ENCODE measurements at regions not wholly inside any gene's neighbourhood (a gene's known extent, or its start where the extent isn't known, plus 50 kb on each side); places are given as distances from the start of the nearest gene placed in this dataset.

DNA sequence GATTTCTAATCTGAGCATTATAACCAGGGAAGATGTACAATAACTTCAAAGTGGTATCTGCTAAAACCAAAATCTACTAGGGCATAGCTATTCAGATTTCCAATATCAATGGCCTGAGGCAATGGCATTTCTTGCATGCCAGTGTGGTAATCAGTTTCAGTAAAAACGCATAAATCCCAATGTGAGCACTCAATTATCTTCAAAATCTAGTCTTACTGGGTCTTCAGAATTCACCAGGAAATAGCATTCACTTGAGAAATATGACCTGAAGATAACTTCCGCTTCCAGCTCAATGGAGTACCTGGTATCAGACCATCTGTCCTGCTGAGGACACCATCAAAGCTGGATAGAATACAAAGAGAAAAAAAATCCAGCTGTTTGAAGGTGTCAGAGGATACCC, 72.4 kb downstream of the TRIL start:
- H3K4me1 ChIP-seq (ENCODE audit: insufficient read depth, low read length): no peaks in the 10 kb centered on the region
- TF ChIP-seq CTCF (IDR thresholded peaks at IDR 0.05; ENCODE audit: insufficient read depth, low read depth, low read length) (no peak), EZH2 (IDR thresholded peaks at IDR 0.05; ENCODE audit: insufficient read depth, low read length) (no peak)
- H3K9ac ChIP-seq (ENCODE audit: low read length): no peak overlapping the region
- Mint-ChIP-seq H3K27ac (ENCODE audit: unreplicated experiment) (no peak overlapping the region), H3K4me3 (ENCODE audit: unreplicated experiment) (no peak overlapping the region), H3K36me3 (ENCODE audit: low read depth, unreplicated experiment) (no peaks in the 10 kb centered on the region), H3K9me3 (ENCODE audit: unreplicated experiment) (no peaks in the 10 kb centered on the region), H3K4me1 (ENCODE audit: low read depth, unreplicated experiment) (no peaks in the 10 kb centered on the region), H3K27me3 (ENCODE audit: low read depth, unreplicated experiment) (peaks cover 2% of the 10 kb centered on the region)
- no peak overlapping the region for H3K27ac ChIP-seq (ENCODE audit: low read depth, low read length)
- DNase-seq (ENCODE audit: low read depth): no peak
- no peak overlapping the region for H3K4me3 ChIP-seq (ENCODE audit: insufficient read depth, low read depth, low read length)
- no peaks in the 10 kb centered on the region for H3K36me3 ChIP-seq (ENCODE audit: insufficient read depth, low read length)
- H4K20me1 ChIP-seq (ENCODE audit: insufficient read depth, low read length): no peaks in the 10 kb centered on the region
- H3K27me3 ChIP-seq (ENCODE audit: insufficient read depth, low read length): peaks cover 5% of the 10 kb centered on the region
- no peak overlapping the region for H3K4me2 ChIP-seq (ENCODE audit: low read length)
- no peaks in the 10 kb centered on the region for H3K9me3 ChIP-seq (ENCODE audit: insufficient read depth, low read depth, low read length)
- no peaks in the 10 kb centered on the region for H3K79me2 ChIP-seq (ENCODE audit: insufficient read depth, low read length)
- FAIRE-seq: no peak
- H2AFZ ChIP-seq (ENCODE audit: low read depth, low read length): no peak overlapping the region

DNA sequence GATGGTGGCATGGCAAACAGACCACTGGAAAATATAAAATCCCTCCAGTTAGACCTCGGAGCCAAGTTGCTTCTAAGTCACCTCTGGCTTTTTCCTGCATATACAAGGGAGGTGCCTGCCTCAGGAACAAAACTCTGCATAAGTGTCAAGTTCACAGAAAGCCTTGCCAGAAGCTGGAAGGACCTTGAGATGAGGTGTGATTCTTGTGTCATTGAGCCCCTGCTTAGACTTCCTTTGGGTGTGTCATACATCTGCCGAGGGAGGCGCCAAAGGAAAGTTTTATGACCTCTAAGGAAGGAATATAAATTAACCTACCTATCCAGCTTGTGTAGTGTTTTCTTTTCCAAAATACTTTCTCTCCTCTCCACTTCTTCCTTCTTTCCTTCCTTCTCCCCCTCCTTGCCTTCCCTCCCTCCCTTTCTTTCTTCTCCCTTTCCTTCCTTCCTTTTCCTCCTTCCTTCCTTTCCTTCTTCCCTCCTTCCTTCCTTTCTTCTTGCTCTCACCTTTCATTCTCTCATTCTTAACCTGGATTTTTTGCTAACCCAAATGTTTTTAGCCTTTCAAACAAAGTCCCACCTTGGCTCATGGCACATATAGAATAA, 75.2 kb downstream of the TRIL start:
- Mint-ChIP-seq H3K36me3 (ENCODE audit: low read depth, unreplicated experiment) (no peaks in the 10 kb centered on the region), H3K27me3 (ENCODE audit: low read depth, unreplicated experiment) (peaks cover 2% of the 10 kb centered on the region), H3K4me1 (ENCODE audit: low read depth, unreplicated experiment) (no peaks in the 10 kb centered on the region), H3K27ac (ENCODE audit: unreplicated experiment) (no peak overlapping the region), H3K4me3 (ENCODE audit: unreplicated experiment) (no peak overlapping the region), H3K9me3 (ENCODE audit: unreplicated experiment) (no peaks in the 10 kb centered on the region)
- TF ChIP-seq EZH2 (IDR thresholded peaks at IDR 0.05; ENCODE audit: insufficient read depth, low read length) (no peak), CTCF (IDR thresholded peaks at IDR 0.05; ENCODE audit: insufficient read depth, low read depth, low read length) (no peak)
- Histone ChIP-seq H4K20me1 (ENCODE audit: insufficient read depth, low read length) (no peaks in the 10 kb centered on the region), H3K79me2 (ENCODE audit: insufficient read depth, low read length) (no peaks in the 10 kb centered on the region), H3K27ac (ENCODE audit: low read depth, low read length) (no peak overlapping the region), H2AFZ (ENCODE audit: low read depth, low read length) (no peak overlapping the region), H3K36me3 (ENCODE audit: insufficient read depth, low read length) (no peaks in the 10 kb centered on the region), H3K9me3 (ENCODE audit: insufficient read depth, low read depth, low read length) (no peaks in the 10 kb centered on the region), H3K4me2 (ENCODE audit: low read length) (no peak overlapping the region), H3K4me3 (ENCODE audit: insufficient read depth, low read depth, low read length) (no peak overlapping the region), H3K27me3 (ENCODE audit: insufficient read depth, low read length) (peaks cover 5% of the 10 kb centered on the region), H3K9ac (ENCODE audit: low read length) (no peak overlapping the region), H3K4me1 (ENCODE audit: insufficient read depth, low read length) (no peaks in the 10 kb centered on the region)
- DNase-seq (ENCODE audit: low read depth): no peak
- FAIRE-seq: no peak

DNA sequence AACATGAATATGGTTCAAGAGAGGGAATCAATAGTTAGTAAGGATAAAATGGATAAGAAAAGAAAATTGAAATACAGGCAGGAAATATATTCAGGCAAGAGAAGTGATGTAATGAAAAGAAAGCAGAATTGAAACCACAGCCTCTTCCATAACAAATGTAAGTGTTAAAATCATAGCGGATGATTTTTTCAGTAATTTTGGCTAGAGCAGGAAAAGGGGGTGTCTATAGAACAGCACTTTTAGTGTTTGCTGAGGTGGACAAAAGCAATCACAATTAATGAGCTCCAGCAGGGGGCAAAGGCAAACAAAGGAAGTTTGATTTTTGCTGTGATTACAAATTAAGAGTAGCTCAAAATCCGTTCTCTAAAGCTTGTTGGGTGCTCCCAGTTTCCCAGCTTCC, 79.0 kb downstream of the TRIL start:
- Mint-ChIP-seq H3K4me3 (ENCODE audit: unreplicated experiment) (no peak overlapping the region), H3K27ac (ENCODE audit: unreplicated experiment) (no peak overlapping the region), H3K27me3 (ENCODE audit: low read depth, unreplicated experiment) (peaks cover 5% of the 10 kb centered on the region), H3K36me3 (ENCODE audit: low read depth, unreplicated experiment) (no peaks in the 10 kb centered on the region), H3K4me1 (ENCODE audit: low read depth, unreplicated experiment) (no peaks in the 10 kb centered on the region), H3K9me3 (ENCODE audit: unreplicated experiment) (no peaks in the 10 kb centered on the region)
- Histone ChIP-seq H4K20me1 (ENCODE audit: insufficient read depth, low read length) (no peaks in the 10 kb centered on the region), H3K36me3 (ENCODE audit: insufficient read depth, low read length) (no peaks in the 10 kb centered on the region), H3K27me3 (ENCODE audit: insufficient read depth, low read length) (peaks cover 5% of the 10 kb centered on the region), H3K9ac (ENCODE audit: low read length) (no peak overlapping the region), H3K27ac (ENCODE audit: low read depth, low read length) (no peak overlapping the region), H3K79me2 (ENCODE audit: insufficient read depth, low read length) (no peaks in the 10 kb centered on the region), H3K9me3 (ENCODE audit: insufficient read depth, low read depth, low read length) (no peaks in the 10 kb centered on the region), H3K4me3 (ENCODE audit: insufficient read depth, low read depth, low read length) (no peak overlapping the region), H2AFZ (ENCODE audit: low read depth, low read length) (no peak overlapping the region), H3K4me1 (ENCODE audit: insufficient read depth, low read length) (no peaks in the 10 kb centered on the region), H3K4me2 (ENCODE audit: low read length) (no peak overlapping the region)
- DNase-seq (ENCODE audit: low read depth): no peak
- FAIRE-seq: no peak
- peak; percentile 5 for TF ChIP-seq CTCF (IDR thresholded peaks at IDR 0.05; ENCODE audit: insufficient read depth, low read depth, low read length)
- no peak for TF ChIP-seq EZH2 (IDR thresholded peaks at IDR 0.05; ENCODE audit: insufficient read depth, low read length)

Data from astrocyte (in vitro differentiated cells and primary cell).